Endodermal cell (in vitro differentiated cells): ENCODE measurements at regions not wholly inside any gene's neighbourhood (a gene's known extent, or its start where the extent isn't known, plus 50 kb on each side); places are given as distances from the start of the nearest gene placed in this dataset.

Experiments
- DNase-seq: peaks from one replicate; pipeline ENCODE4 v3.0.0-alpha.2; 2017
- H3K27ac ChIP-seq: 2 replicates; pipeline ENCODE4 v1.5.1; 2013; ENCODE audit warnings: mild to moderate bottlenecking, low read depth, low read length, moderate library complexity
- H3K27me3 ChIP-seq: 2 replicates; pipeline ENCODE4 v1.6.1; 2013; ENCODE audit warnings: mild to moderate bottlenecking, low read length, moderate library complexity; ENCODE audit not compliant: insufficient read depth, control insufficient read depth, poor library complexity, severe bottlenecking
- H3K36me3 ChIP-seq: 2 replicates; pipeline ENCODE4 v1.7.0; 2013; ENCODE audit warnings: mild to moderate bottlenecking, low read length, moderate library complexity; ENCODE audit not compliant: control insufficient read depth, insufficient read depth
- H3K4me1 ChIP-seq: one replicate; pipeline ENCODE4 v1.7.0; 2013; ENCODE audit warnings: low read length; ENCODE audit not compliant: control insufficient read depth, insufficient read depth
- H3K4me3 ChIP-seq: 2 replicates; pipeline ENCODE4 v1.5.1; 2013; ENCODE audit warnings: mild to moderate bottlenecking, low read length, moderate library complexity
- H3K9ac ChIP-seq: 2 replicates; pipeline ENCODE4 v1.6.1; 2013; ENCODE audit warnings: mild to moderate bottlenecking, low read length, moderate library complexity; ENCODE audit not compliant: poor library complexity, severe bottlenecking; ENCODE audit errors: extremely low read depth
- H3K9me3 ChIP-seq: 2 replicates; pipeline ENCODE4 v1.6.1; 2013; ENCODE audit warnings: mild to moderate bottlenecking, low read length, moderate library complexity; ENCODE audit not compliant: control insufficient read depth
- H3K27ac Mint-ChIP-seq: 2 replicates; pipeline ENCODE4 v1.8.0; 2020; ENCODE audit warnings: mixed read lengths
- H3K27me3 Mint-ChIP-seq: 2 replicates; pipeline ENCODE4 v1.8.0; 2021; ENCODE audit warnings: mild to moderate bottlenecking, mixed read lengths; ENCODE audit not compliant: insufficient read depth
- H3K36me3 Mint-ChIP-seq: 2 replicates; pipeline ENCODE4 v1.8.0; 2020; ENCODE audit warnings: low read depth, mixed read lengths
- H3K4me1 Mint-ChIP-seq: 2 replicates; pipeline ENCODE4 v1.8.0; 2020; ENCODE audit warnings: mixed read lengths
- H3K4me3 Mint-ChIP-seq: 2 replicates; pipeline ENCODE4 v1.8.0; 2020; ENCODE audit warnings: mild to moderate bottlenecking, moderate library complexity, mixed read lengths
- H3K9me3 Mint-ChIP-seq: 2 replicates; pipeline ENCODE4 v1.8.0; 2020; ENCODE audit warnings: mild to moderate bottlenecking, mixed read lengths
- CTCF ChIP-seq: fragments of 200-600 bp; sonication (generic); conservative IDR thresholded peaks from 2 replicates; pipeline ENCODE4 v1.5.0; 2021; ENCODE audit warnings: antibody characterized with exemption, mild to moderate bottlenecking
- WGBS, 2 experiments: methylation state at CpG; one replicate each; pipeline versions ENCODE4 v1.1.5 to v1.1.7; 2013; ENCODE audit warnings: missing lambda C conversion rate in 2 of 2, mixed read lengths in 1 of 2; ENCODE audit not compliant: insufficient coverage in 1 of 2, insufficient read length in 1 of 2; 5-methylcytosine and 5-hydroxymethylcytosine counted together

GRCh38 chr6:74074645-74075044 lies 378.6 kb downstream of the CD109 start:
- H3K9me3 Mint-ChIP-seq: peaks cover 4% of the 10 kb centered on the region
- no peak for DNase-seq
- no peaks in the 10 kb centered on the region for H3K36me3 Mint-ChIP-seq
- Histone ChIP-seq H3K27ac (no peak overlapping the region), H3K4me1 (no peaks in the 10 kb centered on the region), H3K4me3 (no peak overlapping the region), H3K9ac (no peak overlapping the region), H3K9me3 (no peaks in the 10 kb centered on the region), H3K27me3 (no peaks in the 10 kb centered on the region), H3K36me3 (no peaks in the 10 kb centered on the region)
- no peak overlapping the region for H3K27ac Mint-ChIP-seq
- no peak for TF ChIP-seq CTCF
- H3K4me1 Mint-ChIP-seq: no peaks in the 10 kb centered on the region
- H3K27me3 Mint-ChIP-seq: no peaks in the 10 kb centered on the region
- no peak overlapping the region for H3K4me3 Mint-ChIP-seq

- Histone ChIP-seq H3K4me1 (no peaks in the 10 kb centered on the region), H3K4me3 (no peak overlapping the region), H3K9me3 (no peaks in the 10 kb centered on the region), H3K9ac (no peak overlapping the region), H3K27me3 (no peaks in the 10 kb centered on the region), H3K36me3 (no peaks in the 10 kb centered on the region), H3K27ac (no peak overlapping the region)
- no peak for TF ChIP-seq CTCF
- Mint-ChIP-seq H3K27ac (no peak overlapping the region), H3K4me3 (no peak overlapping the region), H3K9me3 (no peaks in the 10 kb centered on the region), H3K4me1 (no peaks in the 10 kb centered on the region), H3K27me3 (no peaks in the 10 kb centered on the region), H3K36me3 (no peaks in the 10 kb centered on the region)
- WGBS, 2 experiments: 75 to 82% methylated on average over 2 to 3 of the region's 3 CpGs
- DNase-seq: no peak
These were observed 378.0 kb downstream of the CD109 start for GRCh38 chr6:74073999-74074398.

DNA sequence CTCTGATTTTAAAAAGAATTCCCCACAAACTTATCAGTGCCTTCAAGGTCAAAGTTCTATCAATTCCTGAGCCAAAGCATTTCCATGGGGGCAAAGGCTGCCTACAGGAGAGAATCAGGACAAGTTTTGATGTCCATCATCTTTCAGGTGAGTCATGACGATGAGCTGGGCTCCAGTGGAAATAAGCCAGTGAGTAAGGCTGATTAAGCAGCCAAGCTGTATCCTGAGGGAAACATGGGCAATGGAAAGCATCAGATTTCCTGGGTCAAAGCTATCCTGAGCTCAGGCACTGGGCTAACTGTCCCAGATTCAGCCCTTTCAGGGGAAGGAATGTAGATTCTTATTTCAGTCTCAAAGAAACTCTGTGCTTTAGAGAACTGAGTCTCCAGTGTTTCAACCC lies 377.4 kb downstream of the CD109 start:
- H3K9me3 ChIP-seq: no peaks in the 10 kb centered on the region
- no peak overlapping the region for H3K4me3 ChIP-seq
- no peaks in the 10 kb centered on the region for H3K27me3 ChIP-seq
- Mint-ChIP-seq H3K4me3 (no peak overlapping the region), H3K36me3 (no peaks in the 10 kb centered on the region), H3K27me3 (no peaks in the 10 kb centered on the region), H3K9me3 (no peaks in the 10 kb centered on the region), H3K4me1 (no peaks in the 10 kb centered on the region), H3K27ac (no peak overlapping the region)
- no peaks in the 10 kb centered on the region for H3K36me3 ChIP-seq
- no peak for DNase-seq
- WGBS, 2 experiments: 82 to 100% methylated on average over 1 of the region's 1 CpG
- H3K4me1 ChIP-seq: no peaks in the 10 kb centered on the region
- H3K27ac ChIP-seq: no peak overlapping the region
- no peak for TF ChIP-seq CTCF
- no peak overlapping the region for H3K9ac ChIP-seq
